ENCODE measurements at regions not wholly inside any gene's neighbourhood (a gene's known extent, or its start where the extent isn't known, plus 50 kb on each side); places are given as distances from the start of the nearest gene placed in this dataset.
"Not testable (repeated sequence)": the region's sequence is repeated elsewhere in the genome, so short reads cannot be mapped to it uniquely, and the experiment has no call there.

GRCh38 chr2:41329040-41329439, 718.8 kb upstream of the PKDCC start:
- no peak for DNase-seq

GRCh38 chr2:41334159-41334558, 713.7 kb upstream of the PKDCC start:
- no peak for DNase-seq

- not testable (repeated sequence) for DNase-seq
Observed at GRCh38 chr2:41335573-41335972, 712.2 kb upstream of the PKDCC start.

- no peak for DNase-seq
Observed at GRCh38 chr2:41337956-41338355, 709.9 kb upstream of the PKDCC start.

DNA sequence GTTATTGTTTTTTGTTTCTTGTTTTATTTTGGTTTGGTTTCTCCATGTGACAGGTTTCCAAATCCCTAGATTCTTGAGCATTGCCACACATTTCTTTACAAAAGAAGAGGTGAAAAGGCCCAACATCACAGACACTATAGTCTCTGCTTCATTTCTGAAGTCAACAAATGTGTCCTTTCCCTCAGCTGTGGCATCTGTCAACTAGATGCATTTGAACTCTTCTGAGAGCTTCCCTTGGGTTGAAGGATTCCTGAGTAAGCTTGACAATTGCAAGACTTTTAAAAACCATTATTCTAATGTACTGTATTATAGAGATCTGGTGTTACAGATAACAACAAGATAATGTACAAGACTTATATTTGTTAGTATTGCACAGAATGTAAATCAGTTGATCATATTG, 703.3 kb upstream of the PKDCC start:
- no peak for DNase-seq

DNA sequence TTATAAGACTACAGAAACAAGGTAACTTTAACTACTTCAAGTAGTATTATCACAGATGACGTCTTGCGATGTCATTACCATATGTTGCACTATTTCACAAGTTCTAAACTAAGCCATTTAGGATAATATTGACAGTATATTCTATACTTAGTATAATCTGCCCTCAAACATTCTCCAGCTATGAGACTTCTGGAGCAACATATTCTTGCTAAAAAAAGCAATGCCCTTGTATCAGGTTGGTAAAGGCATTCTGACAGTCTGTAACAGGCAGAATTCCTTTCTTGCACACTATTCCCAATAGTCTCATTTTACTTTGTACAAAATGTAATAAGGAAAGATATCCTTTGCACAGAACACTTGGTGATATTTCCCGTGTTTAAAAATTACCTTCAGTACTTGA, 694.8 kb upstream of the PKDCC start:
- DNase-seq = no peak

- no peak for DNase-seq
Observed at GRCh38 chr2:41355794-41356193, 692.0 kb upstream of the PKDCC start.

GRCh38 chr2:41364842-41365241, 683.0 kb upstream of the PKDCC start:
- DNase-seq = no peak

DNA sequence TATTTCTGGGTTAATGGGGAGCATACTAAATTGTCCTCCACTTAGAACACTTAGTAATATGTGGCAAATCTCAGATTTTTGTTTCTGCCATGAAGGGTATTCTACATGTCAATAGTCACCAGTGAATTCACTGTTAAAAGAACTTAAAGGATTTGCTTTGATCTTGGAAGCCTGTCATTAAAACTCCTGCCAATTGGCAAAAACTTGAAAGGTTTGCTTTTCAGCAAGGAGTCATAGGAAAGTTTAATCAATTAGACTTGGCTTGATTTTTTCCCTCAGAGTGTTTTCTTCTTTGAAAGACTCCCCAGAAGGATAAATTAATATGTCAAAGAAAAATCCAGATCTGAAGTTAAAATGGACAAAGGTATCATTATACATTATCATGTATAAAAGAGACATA, 671.9 kb upstream of the PKDCC start:
- no peak for DNase-seq

- no peak for DNase-seq
Observed at GRCh38 chr2:41377837-41378236, 670.0 kb upstream of the PKDCC start.

GRCh38 chr2:41378420-41378819, 669.4 kb upstream of the PKDCC start:
- DNase-seq = no peak

- DNase-seq = no peak
Observed at GRCh38 chr2:41379496-41380221, 668.2 kb upstream of the PKDCC start.

DNA sequence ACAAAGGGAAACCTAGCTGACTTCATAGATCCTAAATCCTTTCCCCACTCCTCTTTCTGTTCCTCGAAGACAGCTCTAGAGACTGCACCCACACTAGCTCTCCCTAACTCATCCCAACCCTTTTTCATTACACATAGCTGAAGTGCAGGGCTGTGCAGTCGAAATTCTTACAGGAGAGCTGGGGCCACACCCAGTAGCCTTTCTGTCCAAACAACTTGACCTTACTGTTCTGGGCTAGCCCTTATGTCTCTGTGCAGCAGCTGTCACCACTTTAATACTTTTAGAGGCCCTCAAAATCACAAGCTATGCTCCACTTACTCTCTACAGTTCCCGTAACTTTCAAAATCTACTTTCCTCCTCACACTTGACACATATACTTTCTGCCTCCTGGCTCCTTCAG, 666.1 kb upstream of the PKDCC start:
- no peak for DNase-seq

DNA sequence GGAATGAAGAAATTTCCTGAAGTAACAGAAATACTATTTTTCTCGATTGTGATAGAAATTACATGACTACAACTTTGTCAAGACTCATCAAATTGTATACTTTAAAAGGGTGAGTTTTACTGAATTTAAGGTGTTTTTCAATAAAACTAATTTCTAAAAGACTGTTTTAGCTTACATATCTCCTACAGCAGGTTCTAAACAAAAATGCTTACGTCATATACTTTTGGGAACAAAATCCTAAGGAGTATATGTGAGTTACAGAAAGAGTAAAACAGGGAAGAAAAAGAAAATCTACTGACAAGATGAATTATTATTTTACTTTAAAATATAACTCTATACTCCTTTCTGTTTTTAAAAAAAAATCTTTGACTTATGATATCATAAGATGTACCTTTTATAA, 660.3 kb upstream of the PKDCC start:
- no peak for DNase-seq

DNA sequence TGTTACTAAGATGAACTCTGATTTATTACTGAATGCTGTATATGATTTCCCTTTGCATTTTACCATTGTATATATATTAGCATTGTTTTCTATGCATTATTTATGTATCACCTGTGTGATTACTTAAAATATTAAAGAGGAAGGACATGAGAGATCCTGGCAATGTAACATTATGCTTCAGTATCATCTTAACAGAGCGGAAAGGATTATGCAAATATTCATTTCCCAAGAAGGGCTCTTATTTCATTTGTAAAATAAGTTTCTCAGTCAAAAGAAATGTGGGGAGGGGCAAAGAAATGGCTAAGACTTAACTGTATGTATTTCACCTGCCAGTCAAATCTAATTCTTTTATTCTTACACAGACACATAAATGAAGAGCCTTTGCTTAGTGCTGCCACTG, 654.2 kb upstream of the PKDCC start:
- no peak for DNase-seq

DNA sequence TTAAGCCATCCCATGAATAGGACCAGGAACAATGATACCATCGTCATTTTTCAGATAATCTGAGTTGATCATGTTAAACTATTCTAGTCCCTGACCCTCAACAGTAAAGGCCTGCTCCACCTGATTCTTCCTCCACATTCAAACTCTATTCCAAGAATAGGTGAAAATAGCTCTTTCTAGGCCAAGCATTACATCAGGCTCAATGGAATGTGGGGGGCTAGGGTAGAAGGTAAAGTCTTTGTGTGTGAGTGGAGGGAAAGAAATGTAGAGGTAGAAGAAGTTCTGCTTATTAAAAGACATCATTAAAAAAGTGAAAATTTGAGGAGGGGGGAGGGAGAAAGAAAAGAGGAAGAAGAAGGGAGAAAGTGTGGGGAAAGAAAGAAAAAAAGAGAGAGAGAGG, 653.3 kb upstream of the PKDCC start:
- DNase-seq = no peak

DNA sequence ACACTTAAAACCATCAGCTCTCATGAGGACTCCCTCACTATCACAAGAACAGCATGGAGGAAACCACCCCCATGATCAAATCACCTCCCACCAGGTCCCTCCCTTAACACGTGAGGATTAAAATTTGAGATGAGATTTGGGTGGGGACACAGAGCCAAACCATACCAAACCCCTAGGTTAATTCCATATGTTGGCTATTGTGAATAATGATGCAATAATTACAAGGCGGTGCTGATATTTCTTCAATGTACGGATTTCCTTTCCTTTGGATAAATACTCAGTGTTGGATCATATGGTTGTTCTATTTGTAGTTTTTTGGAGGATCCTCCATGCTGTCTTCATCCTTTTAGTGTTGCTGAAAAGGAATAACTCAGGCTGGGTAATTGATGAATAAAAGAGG, 652.1 kb upstream of the PKDCC start:
- DNase-seq = no peak

DNA sequence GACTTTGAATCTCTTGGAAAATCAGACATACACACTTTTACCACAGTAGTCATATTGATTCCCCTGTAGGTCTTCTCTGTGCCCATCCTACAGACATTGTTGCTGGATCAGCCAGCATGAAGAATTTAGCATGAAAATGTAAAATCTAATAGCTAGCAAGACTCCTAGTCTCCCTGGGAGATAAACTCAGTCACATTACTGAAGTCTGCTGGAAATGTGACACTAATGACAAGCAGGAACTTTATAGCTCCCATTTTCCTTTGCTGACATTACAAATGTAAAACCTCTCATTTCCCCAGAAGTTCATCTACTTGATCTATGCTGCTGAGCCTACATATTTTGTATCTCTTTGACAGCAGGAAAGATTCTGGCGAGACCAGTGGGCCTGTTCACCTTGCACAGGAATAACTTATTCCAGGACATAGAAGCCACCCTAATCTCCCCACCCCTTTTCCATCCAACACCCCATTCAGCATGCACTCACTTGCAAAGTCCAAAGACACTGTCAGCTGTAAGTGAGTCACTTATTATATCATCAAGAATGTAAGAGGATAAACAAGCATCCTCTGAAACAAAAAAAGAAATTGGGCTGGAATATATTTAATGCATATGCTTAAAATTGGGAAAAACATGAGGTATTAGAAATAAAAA, 648.3 kb upstream of the PKDCC start:
- DNase-seq = no peak

GRCh38 chr2:41400088-41400665, 647.6 kb upstream of the PKDCC start:
- DNase-seq = no peak

- DNase-seq = no peak
Observed at GRCh38 chr2:41405441-41405840, 642.4 kb upstream of the PKDCC start.

- DNase-seq = no peak
Observed at GRCh38 chr2:41409328-41409727, 638.5 kb upstream of the PKDCC start.

- DNase-seq = no peak
Observed at GRCh38 chr2:41410011-41410410, 637.8 kb upstream of the PKDCC start.

- DNase-seq = no peak
Observed at GRCh38 chr2:41413813-41414485, 633.9 kb upstream of the PKDCC start.
